ENCODE measurements at regions not wholly inside any gene's neighbourhood (a gene's known extent, or its start where the extent isn't known, plus 50 kb on each side); places are given as distances from the start of the nearest gene placed in this dataset.

- Histone ChIP-seq H2BK12ac (ENCODE audit: insufficient read length, low read depth, low read length) (no peak overlapping the region), H3K56ac (ENCODE audit: insufficient read length, low read depth, low read length) (no peak overlapping the region), H4K91ac (ENCODE audit: insufficient read length, low read depth, low read length) (no peak overlapping the region), H3K14ac (ENCODE audit: insufficient read depth, low read length) (no peak overlapping the region), H2BK5ac (ENCODE audit: insufficient read length, low read length) (no peak overlapping the region), H3K18ac (ENCODE audit: insufficient read length, low read depth, low read length) (no peak overlapping the region), H4K5ac (ENCODE audit: insufficient read length, low read depth, low read length) (no peak overlapping the region), H3K79me1 (ENCODE audit: insufficient read depth, low read depth, low read length, poor library complexity, severe bottlenecking) (no peaks in the 10 kb centered on the region), H3K4me1 (ENCODE audit: insufficient read depth, low read length) (peaks cover 30% of the 10 kb centered on the region), H3K9me3 (ENCODE audit: control insufficient read depth, low read depth, low read length) (no peaks in the 10 kb centered on the region), H3K27ac (ENCODE audit: insufficient read length, low read depth, low read length) (no peak overlapping the region), H3K27me3 (ENCODE audit: insufficient read depth, low read length) (no peaks in the 10 kb centered on the region; the same call in 1 of the 2 replicates), H3K4ac (ENCODE audit: low read depth, low read length) (no peak overlapping the region), H3T11ph (ENCODE audit: low read length) (no peak overlapping the region), H2BK20ac (ENCODE audit: low read depth, low read length, poor library complexity, severe bottlenecking) (no peak overlapping the region), H2BK15ac (ENCODE audit: low read depth, low read length) (no peak overlapping the region), H2AK5ac (ENCODE audit: insufficient read length, low read length) (no peak overlapping the region), H3K79me2 (ENCODE audit: insufficient read depth, low read length) (no peaks in the 10 kb centered on the region), H4K8ac (replicated peaks; ENCODE audit: insufficient read length, low read depth, low read length) (no peak overlapping the region), H3K4me2 (ENCODE audit: insufficient read depth, insufficient read length, low read length) (no peak overlapping the region), H2BK120ac (ENCODE audit: low read depth, low read length, poor library complexity, severe bottlenecking) (no peak overlapping the region), H2AFZ (ENCODE audit: low read length) (no peak overlapping the region), H3K23ac (ENCODE audit: insufficient read length, low read depth, low read length) (no peak overlapping the region), H3K9ac (ENCODE audit: extremely low read depth, insufficient read length, low read length) (no peak overlapping the region), H3K23me2 (ENCODE audit: insufficient read length, low read depth, low read length, poor library complexity, severe bottlenecking) (no peaks in the 10 kb centered on the region), H4K20me1 (ENCODE audit: control insufficient read depth, insufficient read depth, insufficient read length) (no peaks in the 10 kb centered on the region)
- Mint-ChIP-seq H3K36me3 (ENCODE audit: insufficient read depth in 1 of 3, low read depth in 3 of 3) (no peaks in the 10 kb centered on the region), H3K4me1 (peaks cover 67 to 81% of the 10 kb centered on the region in 2 experiments), H3K9me3 (no peaks in the 10 kb centered on the region), H3K27ac (peak overlapping the region; percentile 50 to 98 (median 72); a peak in 5 of 7 replicates), H3K4me3 (peak overlapping the region in 1 of 2 experiments; percentile 39; a peak in 1 of 5 replicates), H3K27me3 (ENCODE audit: low read depth) (no peaks in the 10 kb centered on the region)
- no peak for DNase-seq
- no CpG with 5 or more reads among the region's 6 CpGs for WGBS (ENCODE audit: extremely low coverage, insufficient read length, low lambda C conversion rate)
- TF ChIP-seq CTCF (conservative IDR thresholded peaks at IDR 0.05), result no peak
These were observed 121.4 kb upstream of the TMEM161B start for GRCh38 chr5:88390096-88390441.
